ENCODE measurements at regions not wholly inside any gene's neighbourhood (a gene's known extent, or its start where the extent isn't known, plus 50 kb on each side); places are given as distances from the start of the nearest gene placed in this dataset.

DNA sequence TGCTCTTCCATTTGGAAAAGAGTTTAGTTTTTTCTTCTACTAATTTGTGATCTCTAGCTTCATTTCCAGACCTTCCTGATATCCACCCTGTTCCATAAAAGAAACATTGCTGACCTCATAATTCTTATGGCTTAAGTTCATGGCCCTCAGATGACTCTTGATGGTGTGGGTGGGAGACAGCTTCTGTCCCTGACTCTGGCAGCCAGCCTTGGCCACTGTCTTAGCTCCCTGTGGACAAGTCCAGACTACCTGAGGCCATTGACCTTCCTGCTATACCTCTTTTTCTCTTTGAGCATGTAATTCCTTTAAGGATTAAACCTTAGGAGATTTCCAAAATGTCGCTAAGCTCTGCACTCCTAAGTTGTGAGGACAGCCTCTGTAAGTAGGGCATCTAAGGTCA, 101.1 kb upstream of the DAP start:
- no peaks in the 10 kb centered on the region for H3K36me3 Mint-ChIP-seq (ENCODE audit: insufficient read depth, unreplicated experiment)
- TF ChIP-seq, protein P1, sequence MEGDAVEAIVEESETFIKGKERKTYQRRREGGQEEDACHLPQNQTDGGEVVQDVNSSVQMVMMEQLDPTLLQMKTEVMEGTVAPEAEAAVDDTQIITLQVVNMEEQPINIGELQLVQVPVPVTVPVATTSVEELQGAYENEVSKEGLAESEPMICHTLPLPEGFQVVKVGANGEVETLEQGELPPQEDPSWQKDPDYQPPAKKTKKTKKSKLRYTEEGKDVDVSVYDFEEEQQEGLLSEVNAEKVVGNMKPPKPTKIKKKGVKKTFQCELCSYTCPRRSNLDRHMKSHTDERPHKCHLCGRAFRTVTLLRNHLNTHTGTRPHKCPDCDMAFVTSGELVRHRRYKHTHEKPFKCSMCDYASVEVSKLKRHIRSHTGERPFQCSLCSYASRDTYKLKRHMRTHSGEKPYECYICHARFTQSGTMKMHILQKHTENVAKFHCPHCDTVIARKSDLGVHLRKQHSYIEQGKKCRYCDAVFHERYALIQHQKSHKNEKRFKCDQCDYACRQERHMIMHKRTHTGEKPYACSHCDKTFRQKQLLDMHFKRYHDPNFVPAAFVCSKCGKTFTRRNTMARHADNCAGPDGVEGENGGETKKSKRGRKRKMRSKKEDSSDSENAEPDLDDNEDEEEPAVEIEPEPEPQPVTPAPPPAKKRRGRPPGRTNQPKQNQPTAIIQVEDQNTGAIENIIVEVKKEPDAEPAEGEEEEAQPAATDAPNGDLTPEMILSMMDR (IDR thresholded peaks at IDR 0.05; ENCODE audit: unreplicated experiment), result no peak

DNA sequence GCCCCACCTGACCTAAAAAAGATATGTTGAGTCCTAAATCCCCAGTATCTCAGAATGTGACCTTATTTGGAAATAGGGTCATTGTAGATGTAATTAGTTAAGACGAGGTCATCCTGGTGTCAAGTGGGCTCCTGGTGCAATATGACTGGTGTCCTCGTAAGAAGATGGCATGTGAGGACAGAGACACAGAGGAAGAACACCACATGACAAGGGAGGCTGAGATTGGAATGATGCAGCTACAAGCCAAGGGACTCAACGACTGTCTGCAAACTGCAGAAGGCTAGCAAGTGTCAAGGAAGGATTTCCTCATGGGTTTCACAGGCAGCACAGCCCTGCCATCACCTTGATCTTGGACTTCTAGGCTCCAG, 100.4 kb upstream of the DAP start:
- BruUV-seq (replicated peaks), result no TSS peak
- Mint-ChIP-seq H3K9me3 (ENCODE audit: unreplicated experiment) (no peaks in the 10 kb centered on the region), H3K4me1 (ENCODE audit: insufficient read depth, unreplicated experiment) (no peaks in the 10 kb centered on the region), H3K27me3 (ENCODE audit: insufficient read depth, unreplicated experiment) (peaks cover 55% of the 10 kb centered on the region), H3K36me3 (ENCODE audit: insufficient read depth, unreplicated experiment) (no peaks in the 10 kb centered on the region), H3K4me3 (ENCODE audit: unreplicated experiment) (no peak overlapping the region), H3K27ac (ENCODE audit: low read depth, unreplicated experiment) (no peak overlapping the region)
- POLR2A ChIA-PET, result interaction anchor here (0.6 kb wide), 1 partner anchor 948 kb away, joined by 3 read pairs; no protein-coding TSS in a partner anchor
- TF ChIP-seq, protein P1 (IDR thresholded peaks at IDR 0.05; ENCODE audit: unreplicated experiment), result no peak
- intact Hi-C loops (cut with micrococcal nuclease), result loop anchor here (10.0 kb wide), 1 partner anchor 633 kb away; no protein-coding TSS in a partner anchor
- no peak for DNase-seq (ENCODE audit: unreplicated experiment)
- CTCF ChIA-PET, result no interaction called here

More for the DNA sequence above, 101.1 kb upstream of the DAP start:
- POLR2A ChIA-PET, result interaction anchor here (0.6 kb wide), 1 partner anchor 947 kb away, joined by 3 read pairs; no protein-coding TSS in a partner anchor
- Mint-ChIP-seq H3K27me3 (ENCODE audit: insufficient read depth, unreplicated experiment) (peaks cover 62% of the 10 kb centered on the region), H3K9me3 (ENCODE audit: unreplicated experiment) (no peaks in the 10 kb centered on the region), H3K4me3 (ENCODE audit: unreplicated experiment) (no peak overlapping the region), H3K27ac (ENCODE audit: low read depth, unreplicated experiment) (no peak overlapping the region), H3K4me1 (ENCODE audit: insufficient read depth, unreplicated experiment) (no peaks in the 10 kb centered on the region)
- CTCF ChIA-PET, result interaction anchor here (0.6 kb wide), 1 partner anchor 9 kb away, joined by 3 read pairs; no protein-coding TSS in a partner anchor
- DNase-seq (ENCODE audit: unreplicated experiment), result no peak
- intact Hi-C loops (cut with micrococcal nuclease), result loop anchor here (2.0 to 10.0 kb wide), 2 partner anchors 321 to 633 kb away; no protein-coding TSS in a partner anchor
- no TSS peak for BruUV-seq (replicated peaks)

DNA sequence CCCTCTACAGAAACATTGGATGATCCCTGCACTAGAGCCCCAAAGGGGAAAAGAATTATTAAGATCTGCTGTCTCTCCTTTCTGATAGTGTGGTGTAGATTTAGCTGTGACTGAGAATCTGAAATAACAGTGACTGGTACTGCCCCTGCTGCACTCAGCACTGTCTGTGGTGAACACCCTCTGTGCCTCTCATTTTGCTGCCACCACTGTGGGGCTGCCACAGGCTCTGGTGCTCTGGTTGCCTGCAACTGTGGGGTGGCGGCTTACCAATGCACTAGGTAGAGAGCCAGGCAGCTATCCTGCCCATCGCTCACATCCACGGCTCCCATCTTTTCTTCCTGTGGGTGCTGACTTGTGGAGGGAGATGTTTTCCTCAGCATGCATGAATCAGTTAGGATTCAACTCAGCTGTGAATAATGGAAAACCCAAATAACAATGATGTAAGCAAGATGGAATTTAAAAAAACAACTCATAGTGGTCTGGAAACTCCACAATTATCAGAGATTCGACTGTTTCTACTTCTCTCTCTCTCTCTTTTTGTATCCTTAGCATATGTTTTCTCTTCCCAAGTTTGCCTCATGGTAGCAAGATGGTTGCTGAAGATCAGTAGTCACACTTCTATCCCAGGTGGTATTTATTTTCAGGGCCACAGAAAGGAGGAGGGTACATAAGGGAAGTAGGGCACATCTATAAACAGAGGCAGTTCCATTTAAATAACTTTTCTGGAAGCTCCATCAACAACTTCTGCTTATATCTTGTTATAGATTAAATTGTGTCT, 99.8 kb upstream of the DAP start:
- no peaks in the 10 kb centered on the region for H3K36me3 Mint-ChIP-seq (ENCODE audit: insufficient read depth, unreplicated experiment)
- intact Hi-C loops (cut with micrococcal nuclease), result loop anchor here (10.0 kb wide), 1 partner anchor 634 kb away; no protein-coding TSS in a partner anchor
- no TSS peak for BruUV-seq (replicated peaks)
- DNase-seq (ENCODE audit: unreplicated experiment), result no peak
- POLR2A ChIA-PET, result no interaction called here
- TF ChIP-seq, protein P1 (IDR thresholded peaks at IDR 0.05; ENCODE audit: unreplicated experiment), result no peak
- no peak overlapping the region for H3K27ac Mint-ChIP-seq (ENCODE audit: low read depth, unreplicated experiment)
- CTCF ChIA-PET, result interaction anchor here (0.7 kb wide), 1 partner anchor 267 kb away, joined by 6 read pairs; no protein-coding TSS in a partner anchor
- no peaks in the 10 kb centered on the region for H3K4me1 Mint-ChIP-seq (ENCODE audit: insufficient read depth, unreplicated experiment)
- H3K27me3 Mint-ChIP-seq (ENCODE audit: insufficient read depth, unreplicated experiment), result peaks cover 50% of the 10 kb centered on the region
- no peak overlapping the region for H3K4me3 Mint-ChIP-seq (ENCODE audit: unreplicated experiment)
- no peaks in the 10 kb centered on the region for H3K9me3 Mint-ChIP-seq (ENCODE audit: unreplicated experiment)

DNA sequence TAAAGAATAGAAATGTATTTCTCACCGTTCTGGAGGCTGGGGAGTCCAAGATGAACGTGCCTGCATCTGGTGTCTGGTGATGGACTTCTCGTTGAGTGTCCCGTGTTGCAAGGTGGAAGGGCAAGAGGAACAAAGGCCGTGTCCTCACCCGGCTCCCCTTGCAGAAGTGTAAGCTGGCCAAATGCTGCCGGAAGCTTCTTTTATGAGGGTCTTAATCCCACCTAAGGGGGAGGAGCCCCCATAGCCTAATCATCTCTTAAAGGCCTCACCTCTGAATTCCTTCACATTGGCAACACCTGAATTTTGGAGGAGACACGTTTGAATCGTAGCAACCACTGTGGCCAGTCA, 99.1 kb upstream of the DAP start:
- no peaks in the 10 kb centered on the region for H3K4me1 Mint-ChIP-seq (ENCODE audit: insufficient read depth, unreplicated experiment)

More for the DNA sequence above, 99.1 kb upstream of the DAP start:
- Mint-ChIP-seq H3K9me3 (ENCODE audit: unreplicated experiment) (no peaks in the 10 kb centered on the region), H3K4me3 (ENCODE audit: unreplicated experiment) (no peak overlapping the region), H3K36me3 (ENCODE audit: insufficient read depth, unreplicated experiment) (no peaks in the 10 kb centered on the region), H3K27ac (ENCODE audit: low read depth, unreplicated experiment) (no peak overlapping the region), H3K27me3 (ENCODE audit: insufficient read depth, unreplicated experiment) (peaks cover 44% of the 10 kb centered on the region)
- ChIA-PET POLR2A (no interaction called here), CTCF (interaction anchor here (0.6 to 1.4 kb wide), 4 partner anchors 10 to 399 kb away, joined by 3 to 6 read pairs (median 5); no protein-coding TSS in a partner anchor)
- TF ChIP-seq, protein P1 (IDR thresholded peaks at IDR 0.05; ENCODE audit: unreplicated experiment), result no peak
- no TSS peak for BruUV-seq (replicated peaks)
- DNase-seq (ENCODE audit: unreplicated experiment), result no peak
- intact Hi-C loops (cut with micrococcal nuclease), result loop anchor here (10.0 kb wide), 1 partner anchor 635 kb away; no protein-coding TSS in a partner anchor

All from MCF 10A (cell line).